ENCODE measurements at regions not wholly inside any gene's neighbourhood (a gene's known extent, or its start where the extent isn't known, plus 50 kb on each side); places are given as distances from the start of the nearest gene placed in this dataset.

- Histone ChIP-seq H3K9me3 (ENCODE audit: insufficient read depth, low read depth, low read length) (no peaks in the 10 kb centered on the region), H3K36me3 (ENCODE audit: insufficient read depth, low read length) (no peaks in the 10 kb centered on the region), H3K27ac (ENCODE audit: low read depth, low read length) (no peak overlapping the region), H3K27me3 (ENCODE audit: insufficient read depth, low read length) (no peaks in the 10 kb centered on the region), H3K4me1 (ENCODE audit: insufficient read depth, low read length) (no peaks in the 10 kb centered on the region), H4K20me1 (ENCODE audit: insufficient read depth, low read length) (no peaks in the 10 kb centered on the region), H3K79me2 (ENCODE audit: insufficient read depth, low read length) (no peaks in the 10 kb centered on the region), H3K4me2 (ENCODE audit: low read length) (no peak overlapping the region), H2AFZ (ENCODE audit: low read depth, low read length) (no peak overlapping the region), H3K4me3 (ENCODE audit: insufficient read depth, low read depth, low read length) (no peak overlapping the region), H3K9ac (ENCODE audit: low read length) (no peak overlapping the region)
- no peak for TF ChIP-seq EZH2 (IDR thresholded peaks at IDR 0.05; ENCODE audit: insufficient read depth, low read length)
- TF ChIP-seq, protein P1, sequence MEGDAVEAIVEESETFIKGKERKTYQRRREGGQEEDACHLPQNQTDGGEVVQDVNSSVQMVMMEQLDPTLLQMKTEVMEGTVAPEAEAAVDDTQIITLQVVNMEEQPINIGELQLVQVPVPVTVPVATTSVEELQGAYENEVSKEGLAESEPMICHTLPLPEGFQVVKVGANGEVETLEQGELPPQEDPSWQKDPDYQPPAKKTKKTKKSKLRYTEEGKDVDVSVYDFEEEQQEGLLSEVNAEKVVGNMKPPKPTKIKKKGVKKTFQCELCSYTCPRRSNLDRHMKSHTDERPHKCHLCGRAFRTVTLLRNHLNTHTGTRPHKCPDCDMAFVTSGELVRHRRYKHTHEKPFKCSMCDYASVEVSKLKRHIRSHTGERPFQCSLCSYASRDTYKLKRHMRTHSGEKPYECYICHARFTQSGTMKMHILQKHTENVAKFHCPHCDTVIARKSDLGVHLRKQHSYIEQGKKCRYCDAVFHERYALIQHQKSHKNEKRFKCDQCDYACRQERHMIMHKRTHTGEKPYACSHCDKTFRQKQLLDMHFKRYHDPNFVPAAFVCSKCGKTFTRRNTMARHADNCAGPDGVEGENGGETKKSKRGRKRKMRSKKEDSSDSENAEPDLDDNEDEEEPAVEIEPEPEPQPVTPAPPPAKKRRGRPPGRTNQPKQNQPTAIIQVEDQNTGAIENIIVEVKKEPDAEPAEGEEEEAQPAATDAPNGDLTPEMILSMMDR (IDR thresholded peaks at IDR 0.05; ENCODE audit: insufficient read depth, low read depth, low read length): no peak
- no peaks in the 10 kb centered on the region for H3K4me1 Mint-ChIP-seq (ENCODE audit: low read depth, unreplicated experiment)
- no peaks in the 10 kb centered on the region for H3K27me3 Mint-ChIP-seq (ENCODE audit: low read depth, unreplicated experiment)
- FAIRE-seq: no peak
- peaks cover 2% of the 10 kb centered on the region for H3K36me3 Mint-ChIP-seq (ENCODE audit: low read depth, unreplicated experiment)
- no peak for DNase-seq (ENCODE audit: low read depth)
- peaks cover 10% of the 10 kb centered on the region for H3K9me3 Mint-ChIP-seq (ENCODE audit: unreplicated experiment)
- no peak overlapping the region for H3K4me3 Mint-ChIP-seq (ENCODE audit: unreplicated experiment)
- no peak overlapping the region for H3K27ac Mint-ChIP-seq (ENCODE audit: unreplicated experiment)
Measured at GRCh38 chr6:165042912-165043311, 266.5 kb downstream of the C6orf118 start.

DNA sequence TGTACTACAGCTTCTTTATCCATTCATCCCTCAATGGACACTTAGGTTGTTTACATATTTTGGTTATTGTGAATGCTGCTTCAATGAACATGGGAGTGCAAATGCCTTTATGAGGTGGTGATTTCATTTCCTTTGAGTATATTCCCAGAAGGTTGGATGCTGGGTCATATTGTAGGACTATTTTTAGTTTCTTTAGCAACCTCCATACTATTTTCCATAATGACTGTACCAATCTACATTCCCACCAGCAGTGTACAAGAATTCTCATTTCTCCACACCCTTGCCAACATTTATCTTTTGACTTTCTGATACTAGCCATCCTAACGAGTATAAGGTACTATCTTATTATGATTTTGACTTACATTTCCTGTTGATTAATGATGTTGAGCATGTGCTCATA, 269.0 kb downstream of the C6orf118 start:
- Mint-ChIP-seq H3K4me1 (ENCODE audit: low read depth, unreplicated experiment) (no peaks in the 10 kb centered on the region), H3K9me3 (ENCODE audit: unreplicated experiment) (peaks cover 2% of the 10 kb centered on the region), H3K36me3 (ENCODE audit: low read depth, unreplicated experiment) (no peaks in the 10 kb centered on the region), H3K27me3 (ENCODE audit: low read depth, unreplicated experiment) (no peaks in the 10 kb centered on the region), H3K4me3 (ENCODE audit: unreplicated experiment) (no peak overlapping the region), H3K27ac (ENCODE audit: unreplicated experiment) (no peak overlapping the region)
- Histone ChIP-seq H3K79me2 (ENCODE audit: insufficient read depth, low read length) (no peaks in the 10 kb centered on the region), H3K36me3 (ENCODE audit: insufficient read depth, low read length) (no peaks in the 10 kb centered on the region), H3K9me3 (ENCODE audit: insufficient read depth, low read depth, low read length) (no peaks in the 10 kb centered on the region), H3K4me1 (ENCODE audit: insufficient read depth, low read length) (no peaks in the 10 kb centered on the region), H3K4me3 (ENCODE audit: insufficient read depth, low read depth, low read length) (no peak overlapping the region), H3K9ac (ENCODE audit: low read length) (no peak overlapping the region), H3K27ac (ENCODE audit: low read depth, low read length) (no peak overlapping the region), H3K27me3 (ENCODE audit: insufficient read depth, low read length) (no peaks in the 10 kb centered on the region), H3K4me2 (ENCODE audit: low read length) (no peak overlapping the region), H2AFZ (ENCODE audit: low read depth, low read length) (no peak overlapping the region), H4K20me1 (ENCODE audit: insufficient read depth, low read length) (no peaks in the 10 kb centered on the region)
- no peak for FAIRE-seq
- DNase-seq (ENCODE audit: low read depth): no peak
- TF ChIP-seq, protein P1 (IDR thresholded peaks at IDR 0.05; ENCODE audit: insufficient read depth, low read depth, low read length): no peak
- no peak for TF ChIP-seq EZH2 (IDR thresholded peaks at IDR 0.05; ENCODE audit: insufficient read depth, low read length)

GRCh38 chr6:165034271-165034741, 275.1 kb downstream of the C6orf118 start:
- H2AFZ ChIP-seq (ENCODE audit: low read depth, low read length): no peak overlapping the region
- no peaks in the 10 kb centered on the region for H3K79me2 ChIP-seq (ENCODE audit: insufficient read depth, low read length)
- no peak overlapping the region for H3K4me3 Mint-ChIP-seq (ENCODE audit: unreplicated experiment)
- H3K27ac Mint-ChIP-seq (ENCODE audit: unreplicated experiment): no peak overlapping the region
- no peaks in the 10 kb centered on the region for H3K36me3 ChIP-seq (ENCODE audit: insufficient read depth, low read length)
- H3K27me3 Mint-ChIP-seq (ENCODE audit: low read depth, unreplicated experiment): no peaks in the 10 kb centered on the region
- no peak for DNase-seq (ENCODE audit: low read depth)
- TF ChIP-seq, protein P1 (IDR thresholded peaks at IDR 0.05; ENCODE audit: insufficient read depth, low read depth, low read length): no peak
- no peak for TF ChIP-seq EZH2 (IDR thresholded peaks at IDR 0.05; ENCODE audit: insufficient read depth, low read length)
- no peaks in the 10 kb centered on the region for H3K36me3 Mint-ChIP-seq (ENCODE audit: low read depth, unreplicated experiment)
- H3K9me3 Mint-ChIP-seq (ENCODE audit: unreplicated experiment): peaks cover 2% of the 10 kb centered on the region
- H3K27me3 ChIP-seq (ENCODE audit: insufficient read depth, low read length): no peaks in the 10 kb centered on the region
- H3K4me3 ChIP-seq (ENCODE audit: insufficient read depth, low read depth, low read length): no peak overlapping the region
- H3K4me1 Mint-ChIP-seq (ENCODE audit: low read depth, unreplicated experiment): no peaks in the 10 kb centered on the region
- no peak overlapping the region for H3K9ac ChIP-seq (ENCODE audit: low read length)
- peak; percentile 47 for FAIRE-seq
- H4K20me1 ChIP-seq (ENCODE audit: insufficient read depth, low read length): no peaks in the 10 kb centered on the region
- H3K4me2 ChIP-seq (ENCODE audit: low read length): no peak overlapping the region
- H3K9me3 ChIP-seq (ENCODE audit: insufficient read depth, low read depth, low read length): no peaks in the 10 kb centered on the region
- no peaks in the 10 kb centered on the region for H3K4me1 ChIP-seq (ENCODE audit: insufficient read depth, low read length)
- H3K27ac ChIP-seq (ENCODE audit: low read depth, low read length): no peak overlapping the region
